Stomach (tissue), 8 donors: ENCODE measurements at regions not wholly inside any gene's neighbourhood (a gene's known extent, or its start where the extent isn't known, plus 50 kb on each side); places are given as distances from the start of the nearest gene placed in this dataset.
"Not testable (repeated sequence)": the region's sequence is repeated elsewhere in the genome, so short reads cannot be mapped to it uniquely, and the experiment has no call there.

ENCODE experiments used
- DNase-seq, 2 donors: peaks; one replicate each; pipeline versions ENCODE4 v3.0.0 to v3.0.0-alpha.2; 2013 to 2019
- H3K27ac ChIP-seq, 5 donors: fragments of 200-600 bp in 4 of 5; sonication (generic) in 4 of 5; one replicate each; pipeline ENCODE4 v1.5.1; 2013 to 2019; ENCODE audit warnings: mild to moderate bottlenecking in 1 of 5, moderate library complexity in 1 of 5
- H3K27me3 ChIP-seq, 3 donors: fragments of 200-600 bp; sonication (generic); one replicate each; pipeline ENCODE4 v1.5.1; 2017 to 2019; ENCODE audit warnings: mixed run types in 1 of 3
- H3K36me3 ChIP-seq, 4 donors: fragments of 200-600 bp; sonication (generic); 1 replicate in 3 of 4; 2 replicates in 1 of 4; pipeline ENCODE4 v1.5.1; 2016 to 2019
- H3K4me1 ChIP-seq, 4 donors: fragments of 200-600 bp; sonication (generic); one replicate each; pipeline ENCODE4 v1.5.1; 2016 to 2019
- H3K4me3 ChIP-seq, 4 donors: fragments of 200-600 bp; sonication (generic) in 3 of 4; one replicate each; pipeline ENCODE4 v1.5.1; 2016 to 2019; ENCODE audit warnings: mild to moderate bottlenecking in 1 of 4
- H3K9me3 ChIP-seq, 4 donors: fragments of 200-600 bp; sonication (generic); one replicate each; pipeline ENCODE4 v1.5.1; 2016 to 2019
- CTCF ChIP-seq, 7 experiments: fragments of 450-650 bp in 4 of 7; fragments of 200-600 bp in 3 of 7; sonication (generic) in 3 of 7; IDR thresholded peaks; one replicate each; pipeline ENCODE4 v1.5.1; 2016 to 2019; ENCODE audit warnings: antibody characterized with exemption in 7 of 7, control low read depth in 2 of 7, mild to moderate bottlenecking in 1 of 7
- EP300 ChIP-seq: sonication (generic); formaldehyde crosslinking; IDR thresholded peaks from one replicate; pipeline ENCODE4 v1.6.1; 2017; ENCODE audit warnings: antibody characterized with exemption
- POLR2A ChIP-seq, 4 donors: fragments of 450-650 bp; IDR thresholded peaks; one replicate each; pipeline ENCODE4 v1.6.1; 2016; ENCODE audit warnings: antibody characterized with exemption in 4 of 4, control low read depth in 2 of 4, mild to moderate bottlenecking in 1 of 4, moderate library complexity in 1 of 4
- POLR2AphosphoS5 ChIP-seq, 3 donors: sonication (generic); formaldehyde crosslinking; IDR thresholded peaks; one replicate each; pipeline ENCODE4 v1.6.1; 2016; ENCODE audit warnings: antibody characterized with exemption in 3 of 3
- WGBS, 5 donors: extraction: QIAGEN DNeasy Blood & Tissue Kit in 3 of 5; methylation state at CpG; one replicate each; pipeline versions ENCODE4 v1.1.5 to v1.1.7; 2013 to 2018; 5-methylcytosine and 5-hydroxymethylcytosine counted together
- intact Hi-C: fragments of 100-400 bp; cut with DNase I; formaldehyde crosslinking; loops from one replicate; pipeline ENCODE4 v1.15.1; 2023; ENCODE audit warnings: low total_unique reads
- donor health status: healthy with polysubstance abuse.
- donor health status: Bipolar disorder and iron deficiency.
- donor health status: healthy.

GRCh38 chr15:29978411-29979382 is 104.1 kb upstream of the GOLGA8J start:
- Histone ChIP-seq H3K9me3 (no peaks in the 10 kb centered on the region), H3K27ac (no peak overlapping the region), H3K4me3 (no peak overlapping the region), H3K4me1 (no peaks in the 10 kb centered on the region), H3K36me3 (no peaks in the 10 kb centered on the region), H3K27me3 (no peaks in the 10 kb centered on the region)
- TF ChIP-seq POLR2A (IDR thresholded peaks at IDR 0.05) = no peak
- no peak for DNase-seq
- intact Hi-C loops = no loop called here
- 60 to 74% (median 67%) methylated on average over 8 of the region's 8 CpGs for WGBS, 5 donors

- H3K36me3 ChIP-seq, H3K9me3 ChIP-seq, H3K4me1 ChIP-seq, DNase-seq, H3K27ac ChIP-seq, intact Hi-C loops, H3K4me3 ChIP-seq: not testable (repeated sequence)
- 83 to 93% (median 84%) methylated on average over 3 to 4 of the region's 4 CpGs for WGBS, 5 donors
- peaks cover 0 to 20% (median 4%) of the 10 kb centered on the region in 3 donors for H3K27me3 ChIP-seq
Observed at GRCh38 chr15:29974056-29974455, 108.7 kb upstream of the GOLGA8J start.

GRCh38 chr15:29972051-29972450 is 110.7 kb upstream of the GOLGA8J start:
- intact Hi-C loops = no loop called here
- TF ChIP-seq POLR2AphosphoS5 (IDR thresholded peaks at IDR 0.05) (no peak), EP300 (no peak), POLR2A (IDR thresholded peaks at IDR 0.05) (no peak), CTCF (IDR thresholded peaks at IDR 0.05) (no peak)
- WGBS, 5 donors = 78 to 97% (median 92%) methylated on average over 2 of the region's 2 CpGs

GRCh38 chr15:29970402-29970695 is 112.4 kb upstream of the GOLGA8J start:
- WGBS, 5 donors = 17 to 41% (median 26%) methylated on average over 1 of the region's 1 CpG
- Histone ChIP-seq H3K27ac (no peak overlapping the region), H3K27me3 (peaks cover 0 to 45% (median 21%) of the 10 kb centered on the region in 3 donors), H3K4me1 (peaks cover 0 to 9% (median 3%) of the 10 kb centered on the region in 4 donors), H3K9me3 (peaks cover 0 to 6% (median 3%) of the 10 kb centered on the region in 4 donors), H3K36me3 (no peaks in the 10 kb centered on the region), H3K4me3 (no peak overlapping the region)
- TF ChIP-seq POLR2AphosphoS5 (IDR thresholded peaks at IDR 0.05) = no peak
- no peak for TF ChIP-seq EP300
- no peak for TF ChIP-seq POLR2A (IDR thresholded peaks at IDR 0.05)
- TF ChIP-seq CTCF (IDR thresholded peaks at IDR 0.05) = no peak
- no peak for DNase-seq
- intact Hi-C loops = no loop called here

More at GRCh38 chr15:29972051-29972450, 110.7 kb upstream of the GOLGA8J start:
- Histone ChIP-seq H3K36me3 (no peaks in the 10 kb centered on the region), H3K9me3 (peaks cover 0 to 6% (median 3%) of the 10 kb centered on the region in 4 donors), H3K4me1 (peaks cover 0 to 9% (median 3%) of the 10 kb centered on the region in 4 donors), H3K4me3 (no peak overlapping the region), H3K27ac (no peak overlapping the region), H3K27me3 (peaks cover 0 to 38% (median 19%) of the 10 kb centered on the region in 3 donors)
- DNase-seq = no peak

GRCh38 chr15:29969562-29970401 is 113.0 kb upstream of the GOLGA8J start:
- Histone ChIP-seq H3K4me3 (no peak overlapping the region), H3K36me3 (no peaks in the 10 kb centered on the region), H3K27ac (no peak overlapping the region), H3K4me1 (peaks cover 0 to 9% (median 3%) of the 10 kb centered on the region in 4 donors), H3K9me3 (peaks cover 0 to 6% (median 3%) of the 10 kb centered on the region in 4 donors), H3K27me3 (peaks cover 0 to 45% (median 21%) of the 10 kb centered on the region in 3 donors)
- TF ChIP-seq POLR2AphosphoS5 (IDR thresholded peaks at IDR 0.05) (no peak), EP300 (no peak), CTCF (IDR thresholded peaks at IDR 0.05) (no peak), POLR2A (IDR thresholded peaks at IDR 0.05) (no peak)
- DNase-seq = no peak
- intact Hi-C loops = no loop called here
- 88 to 94% (median 91%) methylated on average over 10 of the region's 10 CpGs for WGBS, 5 donors
